Activated naive CD4-positive, alpha-beta T cell treated with anti-CD3 and anti-CD28 coated beads, Interleukin-2, amount 10 ng/mL, durations not matched to agents 7 days and 5 days (primary cell): ENCODE measurements at regions not wholly inside any gene's neighbourhood (a gene's known extent, or its start where the extent isn't known, plus 50 kb on each side); places are given as distances from the start of the nearest gene placed in this dataset.
"Not testable (repeated sequence)": the region's sequence is repeated elsewhere in the genome, so short reads cannot be mapped to it uniquely, and the experiment has no call there.

Source experiments
- CTCF ChIA-PET: fragments of 350-600 bp; sonication (Branson Sonifier 250); formaldehyde crosslinking; loops from one replicate; lab custom pipeline; 2021; ENCODE audit warnings: antibody characterized with exemption; lab: Charles Lee
- DNase-seq: peaks from one replicate; pipeline ENCODE4 v3.0.0-alpha.2; 2020
- H3K27ac Mint-ChIP-seq: one replicate; pipeline ENCODE4 v1.8.0; 2021; ENCODE audit warnings: mild to moderate bottlenecking, moderate library complexity, mixed read lengths
- H3K27me3 Mint-ChIP-seq: one replicate; pipeline ENCODE4 v1.8.0; 2021; ENCODE audit warnings: mild to moderate bottlenecking, mixed read lengths
- H3K36me3 Mint-ChIP-seq: one replicate; pipeline ENCODE4 v1.8.0; 2021; ENCODE audit warnings: mixed read lengths
- H3K4me1 Mint-ChIP-seq: one replicate; pipeline ENCODE4 v1.8.0; 2021; ENCODE audit warnings: mixed read lengths
- H3K4me3 Mint-ChIP-seq: one replicate; pipeline ENCODE4 v1.8.0; 2021; ENCODE audit warnings: mild to moderate bottlenecking, moderate library complexity, mixed read lengths
- H3K9me3 Mint-ChIP-seq: one replicate; pipeline ENCODE4 v1.8.0; 2021; ENCODE audit warnings: mixed read lengths

GRCh38 chr6:120320481-120321162, 971.1 kb upstream of the MAN1A1 start:
- no peak overlapping the region for H3K4me3 Mint-ChIP-seq
- no peaks in the 10 kb centered on the region for H3K4me1 Mint-ChIP-seq
- H3K36me3 Mint-ChIP-seq = no peaks in the 10 kb centered on the region
- CTCF ChIA-PET = no interaction called here
- no peak for DNase-seq
- no peaks in the 10 kb centered on the region for H3K27me3 Mint-ChIP-seq
- H3K27ac Mint-ChIP-seq = no peak overlapping the region
- peaks cover 6% of the 10 kb centered on the region for H3K9me3 Mint-ChIP-seq

GRCh38 chr6:120304223-120304622, 954.7 kb upstream of the MAN1A1 start:
- CTCF ChIA-PET = no interaction called here
- Mint-ChIP-seq H3K4me3 (no peak overlapping the region), H3K4me1 (no peaks in the 10 kb centered on the region), H3K9me3 (peaks cover 2% of the 10 kb centered on the region), H3K27ac (no peak overlapping the region), H3K27me3 (no peaks in the 10 kb centered on the region), H3K36me3 (no peaks in the 10 kb centered on the region)
- DNase-seq = no peak

GRCh38 chr6:120303527-120303926, 954.0 kb upstream of the MAN1A1 start:
- Mint-ChIP-seq H3K27me3 (no peaks in the 10 kb centered on the region), H3K27ac (no peak overlapping the region), H3K4me1 (no peaks in the 10 kb centered on the region), H3K4me3 (no peak overlapping the region), H3K36me3 (no peaks in the 10 kb centered on the region), H3K9me3 (peaks cover 2% of the 10 kb centered on the region)
- CTCF ChIA-PET = no interaction called here
- DNase-seq = no peak

- CTCF ChIA-PET = no interaction called here
- Mint-ChIP-seq H3K27me3 (no peaks in the 10 kb centered on the region), H3K4me1 (no peaks in the 10 kb centered on the region), H3K9me3 (peaks cover 2% of the 10 kb centered on the region), H3K27ac (no peak overlapping the region), H3K4me3 (no peak overlapping the region), H3K36me3 (no peaks in the 10 kb centered on the region)
- no peak for DNase-seq
These were observed 952.5 kb upstream of the MAN1A1 start for GRCh38 chr6:120302041-120302440.

GRCh38 chr6:120290964-120291363, 941.4 kb upstream of the MAN1A1 start:
- H3K27ac Mint-ChIP-seq = no peak overlapping the region
- no peaks in the 10 kb centered on the region for H3K27me3 Mint-ChIP-seq
- H3K4me1 Mint-ChIP-seq = no peaks in the 10 kb centered on the region
- CTCF ChIA-PET = no interaction called here
- no peak overlapping the region for H3K4me3 Mint-ChIP-seq
- H3K36me3 Mint-ChIP-seq = no peaks in the 10 kb centered on the region
- H3K9me3 Mint-ChIP-seq = peaks cover 5% of the 10 kb centered on the region
- DNase-seq = no peak

GRCh38 chr6:120282005-120282404, 932.4 kb upstream of the MAN1A1 start:
- Mint-ChIP-seq H3K4me1 (no peaks in the 10 kb centered on the region), H3K27me3 (no peaks in the 10 kb centered on the region), H3K36me3 (no peaks in the 10 kb centered on the region), H3K9me3 (no peaks in the 10 kb centered on the region), H3K27ac (no peak overlapping the region), H3K4me3 (no peak overlapping the region)
- DNase-seq = no peak
- CTCF ChIA-PET = no interaction called here

- H3K27ac Mint-ChIP-seq = no peak overlapping the region
- CTCF ChIA-PET = no interaction called here
- H3K4me3 Mint-ChIP-seq = no peak overlapping the region
These were observed 930.1 kb upstream of the MAN1A1 start for GRCh38 chr6:120279466-120280167.

GRCh38 chr6:120278689-120279396, 929.3 kb upstream of the MAN1A1 start:
- H3K9me3 Mint-ChIP-seq = no peaks in the 10 kb centered on the region
- no peak overlapping the region for H3K4me3 Mint-ChIP-seq
- no peak overlapping the region for H3K27ac Mint-ChIP-seq
- no peaks in the 10 kb centered on the region for H3K4me1 Mint-ChIP-seq
- CTCF ChIA-PET = no interaction called here
- no peaks in the 10 kb centered on the region for H3K27me3 Mint-ChIP-seq
- H3K36me3 Mint-ChIP-seq = no peaks in the 10 kb centered on the region
- no peak for DNase-seq

More at GRCh38 chr6:120279466-120280167, 930.1 kb upstream of the MAN1A1 start:
- Mint-ChIP-seq H3K27me3 (no peaks in the 10 kb centered on the region), H3K4me1 (no peaks in the 10 kb centered on the region), H3K36me3 (no peaks in the 10 kb centered on the region), H3K9me3 (no peaks in the 10 kb centered on the region)
- DNase-seq = no peak

- no peaks in the 10 kb centered on the region for H3K36me3 Mint-ChIP-seq
- no peaks in the 10 kb centered on the region for H3K4me1 Mint-ChIP-seq
- CTCF ChIA-PET = no interaction called here
- H3K27ac Mint-ChIP-seq = no peak overlapping the region
- no peaks in the 10 kb centered on the region for H3K27me3 Mint-ChIP-seq
- H3K4me3 Mint-ChIP-seq = no peak overlapping the region
- no peak for DNase-seq
- H3K9me3 Mint-ChIP-seq = peaks cover 2% of the 10 kb centered on the region
These were observed 925.0 kb upstream of the MAN1A1 start for GRCh38 chr6:120274547-120274946.

- CTCF ChIA-PET = no interaction called here
These were observed 923.9 kb upstream of the MAN1A1 start for GRCh38 chr6:120273411-120273810.

GRCh38 chr6:120272038-120272437, 922.5 kb upstream of the MAN1A1 start:
- H3K4me3 Mint-ChIP-seq = no peak overlapping the region
- no peaks in the 10 kb centered on the region for H3K4me1 Mint-ChIP-seq
- CTCF ChIA-PET = no interaction called here
- H3K27me3 Mint-ChIP-seq = no peaks in the 10 kb centered on the region
- no peaks in the 10 kb centered on the region for H3K36me3 Mint-ChIP-seq
- H3K9me3 Mint-ChIP-seq = peaks cover 4% of the 10 kb centered on the region
- no peak for DNase-seq
- no peak overlapping the region for H3K27ac Mint-ChIP-seq

More at GRCh38 chr6:120273411-120273810, 923.9 kb upstream of the MAN1A1 start:
- Mint-ChIP-seq H3K27ac (no peak overlapping the region), H3K27me3 (no peaks in the 10 kb centered on the region), H3K4me1 (no peaks in the 10 kb centered on the region), H3K9me3 (peaks cover 2% of the 10 kb centered on the region), H3K36me3 (no peaks in the 10 kb centered on the region), H3K4me3 (no peak overlapping the region)
- no peak for DNase-seq

- H3K27ac Mint-ChIP-seq, H3K36me3 Mint-ChIP-seq, H3K4me1 Mint-ChIP-seq, H3K9me3 Mint-ChIP-seq, DNase-seq, H3K27me3 Mint-ChIP-seq, H3K4me3 Mint-ChIP-seq, CTCF ChIA-PET: not testable (repeated sequence)
These were observed 918.7 kb upstream of the MAN1A1 start for GRCh38 chr6:120268256-120268655.

GRCh38 chr6:120262354-120262753, 912.8 kb upstream of the MAN1A1 start:
- H3K27me3 Mint-ChIP-seq = no peaks in the 10 kb centered on the region
- CTCF ChIA-PET = no interaction called here
- H3K9me3 Mint-ChIP-seq = peaks cover 6% of the 10 kb centered on the region
- no peak for DNase-seq
- no peaks in the 10 kb centered on the region for H3K4me1 Mint-ChIP-seq
- H3K27ac Mint-ChIP-seq = no peak overlapping the region
- no peak overlapping the region for H3K4me3 Mint-ChIP-seq
- H3K36me3 Mint-ChIP-seq = no peaks in the 10 kb centered on the region

- Mint-ChIP-seq H3K36me3 (no peaks in the 10 kb centered on the region), H3K4me1 (no peaks in the 10 kb centered on the region), H3K4me3 (no peak overlapping the region), H3K27me3 (no peaks in the 10 kb centered on the region), H3K27ac (no peak overlapping the region), H3K9me3 (peaks cover 2% of the 10 kb centered on the region)
- CTCF ChIA-PET = no interaction called here
- DNase-seq = no peak
These were observed 911.1 kb upstream of the MAN1A1 start for GRCh38 chr6:120260636-120261035.

GRCh38 chr6:120254651-120255050, 905.1 kb upstream of the MAN1A1 start:
- no peak for DNase-seq
- no peak overlapping the region for H3K4me3 Mint-ChIP-seq
- H3K36me3 Mint-ChIP-seq = no peaks in the 10 kb centered on the region
- H3K4me1 Mint-ChIP-seq = no peaks in the 10 kb centered on the region
- no peaks in the 10 kb centered on the region for H3K27me3 Mint-ChIP-seq
- H3K9me3 Mint-ChIP-seq = peaks cover 4% of the 10 kb centered on the region
- H3K27ac Mint-ChIP-seq = no peak overlapping the region
- CTCF ChIA-PET = no interaction called here
